8988T (cell line): ENCODE measurements at regions not wholly inside any gene's neighbourhood (a gene's known extent, or its start where the extent isn't known, plus 50 kb on each side); places are given as distances from the start of the nearest gene placed in this dataset.
"Not testable (repeated sequence)": the region's sequence is repeated elsewhere in the genome, so short reads cannot be mapped to it uniquely, and the experiment has no call there.

Experiments
- DNase-seq: peaks from one replicate; pipeline ENCODE4 v3.0.0; 2011

DNA sequence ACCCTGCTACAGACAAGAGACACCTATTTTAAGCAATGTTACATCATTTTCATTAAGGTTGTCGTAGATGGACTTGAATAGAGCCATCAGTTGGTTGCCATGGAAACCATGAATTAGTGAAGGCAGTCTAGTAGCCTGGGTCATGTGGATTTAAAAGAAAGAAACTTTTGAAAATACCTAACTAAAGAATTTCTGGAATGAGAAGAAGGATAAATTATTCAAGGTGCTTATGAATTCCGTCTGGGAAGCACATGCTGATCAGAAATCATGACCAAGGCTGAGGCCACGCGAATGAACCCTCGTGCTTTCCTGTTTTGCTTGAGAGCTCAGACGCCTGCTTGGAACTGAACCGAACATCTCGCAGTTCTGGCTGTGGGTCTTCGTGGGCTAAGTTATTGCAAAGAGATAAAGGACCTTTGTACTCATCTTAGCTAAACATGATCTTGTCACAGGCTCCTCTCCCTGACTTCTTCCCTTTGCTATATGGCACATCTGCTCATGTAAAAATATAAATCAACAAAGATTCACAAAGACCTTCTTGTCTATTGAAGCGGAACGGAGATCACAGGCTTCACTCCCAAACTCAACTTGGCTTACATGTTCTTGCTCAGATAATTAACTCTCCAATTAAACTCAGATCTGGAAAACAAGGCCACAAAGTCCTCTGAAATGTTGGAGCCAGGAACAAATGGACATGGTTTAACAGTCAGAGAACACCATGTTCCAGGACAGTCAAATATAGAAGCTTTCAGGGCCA is 140.2 kb downstream of the NUFIP1 start:
- DNase-seq, result no peak

DNA sequence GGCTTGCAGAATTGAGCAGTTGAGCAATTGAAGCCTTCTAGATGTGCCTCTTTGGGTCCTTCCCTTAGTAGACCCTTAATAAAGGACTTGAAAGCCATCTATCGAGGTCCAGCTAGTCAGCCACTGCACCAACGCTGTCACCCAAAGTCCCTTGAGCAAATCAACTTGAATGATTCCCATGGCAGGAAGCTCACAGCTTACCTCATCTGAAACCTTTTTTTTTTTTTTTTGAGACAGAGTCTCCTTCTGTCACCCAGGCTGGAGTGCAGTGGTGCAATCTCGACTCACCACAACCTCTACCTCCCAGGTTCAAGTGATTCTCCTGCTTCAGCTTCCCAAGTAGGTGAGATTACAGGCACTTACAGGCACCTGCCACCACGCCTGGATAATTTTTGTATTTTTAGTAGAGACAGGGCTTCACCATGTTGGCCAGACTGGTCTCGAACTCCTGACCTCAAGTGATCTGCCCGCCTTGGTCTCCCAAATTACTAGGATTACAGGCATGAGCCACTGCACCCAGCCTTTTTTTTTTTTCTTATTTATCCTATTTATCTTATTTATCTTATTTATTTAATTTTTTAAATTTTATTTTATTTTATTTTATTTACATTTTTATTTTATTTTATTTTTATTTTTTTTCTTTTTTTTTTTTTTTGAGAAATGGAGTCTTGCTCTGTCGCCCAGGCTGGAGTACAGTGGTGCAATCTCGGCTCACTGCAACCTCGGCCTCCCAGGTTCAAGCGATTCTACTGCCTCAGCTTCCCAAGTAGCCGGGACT is 143.8 kb downstream of the NUFIP1 start:
- not testable (repeated sequence) for DNase-seq

DNA sequence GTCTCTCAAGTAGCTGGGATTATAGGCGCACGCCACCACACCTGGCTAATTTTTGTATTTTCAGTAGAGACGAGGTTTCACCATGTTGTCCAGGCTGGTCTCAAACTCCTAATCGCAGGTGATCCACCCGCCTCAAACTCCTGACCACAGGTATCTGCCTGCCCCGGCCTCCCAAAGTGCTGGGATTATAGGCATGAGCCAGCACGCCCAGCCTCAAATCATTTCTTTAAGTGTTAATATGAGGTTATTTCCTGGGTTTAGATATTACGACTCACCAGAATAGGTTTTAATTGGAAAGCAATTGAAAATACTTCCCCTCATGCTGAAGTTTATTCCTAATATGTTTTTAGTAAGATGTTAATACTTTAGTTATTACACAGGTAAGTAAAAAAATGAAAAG is 144.5 kb downstream of the NUFIP1 start:
- DNase-seq, result no peak

DNA sequence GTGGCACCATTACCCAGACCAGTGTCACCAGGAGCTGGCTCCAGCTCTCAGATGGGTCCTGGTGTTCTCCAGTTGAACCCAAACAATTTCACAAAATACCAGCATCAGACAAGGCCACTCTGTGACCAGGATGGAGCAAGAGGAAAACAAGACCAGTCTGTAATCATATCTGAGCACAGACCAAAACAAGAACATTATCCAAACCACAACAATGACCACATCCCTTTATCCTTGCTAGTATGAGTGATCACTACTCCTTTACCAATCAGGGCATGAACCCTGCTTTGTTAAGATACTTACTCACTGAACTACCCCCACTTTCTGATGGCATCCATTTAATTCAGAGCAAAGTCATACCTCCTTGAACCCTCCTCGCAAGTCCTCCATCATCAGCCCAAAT is 145.9 kb downstream of the NUFIP1 start:
- DNase-seq, result no peak

DNA sequence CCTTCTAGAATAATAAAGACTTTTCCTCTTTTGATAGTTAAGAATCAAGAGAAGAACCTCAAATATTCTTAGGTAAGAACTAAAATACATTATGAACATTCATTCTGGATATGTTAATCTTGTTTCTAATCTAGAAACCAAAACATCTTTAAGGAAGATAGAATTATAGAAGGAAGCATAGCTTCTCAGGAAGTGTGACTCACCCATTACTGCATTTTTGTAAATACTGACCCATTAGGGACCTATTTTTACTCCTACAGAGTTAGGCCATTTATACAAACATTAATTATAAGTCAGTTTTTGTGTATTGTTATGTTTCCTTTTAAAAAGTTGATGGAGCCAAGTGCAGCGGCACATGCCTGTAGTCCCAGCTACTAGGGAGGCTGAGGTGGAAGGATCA is 147.1 kb downstream of the NUFIP1 start:
- no peak for DNase-seq

DNA sequence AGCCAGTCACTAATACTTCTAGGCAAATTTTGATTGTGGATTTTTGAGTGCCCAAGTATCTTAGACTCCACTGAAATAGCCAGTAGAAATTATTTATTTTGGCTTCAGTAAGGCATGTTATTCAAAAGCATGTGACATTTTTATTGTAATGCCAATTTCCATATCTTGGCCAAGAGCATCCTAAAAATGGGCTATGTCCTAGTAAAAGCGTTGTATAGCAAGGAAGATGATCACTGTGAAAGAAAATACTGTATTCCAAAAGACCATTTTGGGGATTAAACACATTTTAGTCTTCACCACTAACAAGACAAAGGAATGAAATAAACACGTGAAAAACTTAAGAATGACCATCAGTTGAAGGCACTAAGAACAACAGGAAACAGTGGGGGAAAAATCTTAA is 149.1 kb downstream of the NUFIP1 start:
- no peak for DNase-seq

DNA sequence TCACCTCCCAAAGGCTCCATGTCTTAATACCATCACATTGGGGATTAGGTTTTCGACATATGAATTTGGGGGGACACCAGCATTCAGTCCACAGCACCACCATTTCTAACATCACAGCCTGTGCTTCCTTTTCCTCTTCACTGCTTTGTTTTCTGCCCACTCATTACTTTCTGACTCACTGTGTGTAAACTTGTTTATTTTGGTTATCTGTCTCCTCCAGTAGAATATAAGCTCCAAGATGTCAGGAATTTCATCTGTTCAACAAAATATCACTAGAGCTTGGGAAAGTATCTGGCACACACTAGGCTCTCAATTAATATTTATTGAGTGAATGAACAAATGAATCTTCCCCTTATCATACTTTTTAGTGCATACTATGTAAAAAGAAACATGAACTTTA is 152.0 kb downstream of the NUFIP1 start:
- no peak for DNase-seq

DNA sequence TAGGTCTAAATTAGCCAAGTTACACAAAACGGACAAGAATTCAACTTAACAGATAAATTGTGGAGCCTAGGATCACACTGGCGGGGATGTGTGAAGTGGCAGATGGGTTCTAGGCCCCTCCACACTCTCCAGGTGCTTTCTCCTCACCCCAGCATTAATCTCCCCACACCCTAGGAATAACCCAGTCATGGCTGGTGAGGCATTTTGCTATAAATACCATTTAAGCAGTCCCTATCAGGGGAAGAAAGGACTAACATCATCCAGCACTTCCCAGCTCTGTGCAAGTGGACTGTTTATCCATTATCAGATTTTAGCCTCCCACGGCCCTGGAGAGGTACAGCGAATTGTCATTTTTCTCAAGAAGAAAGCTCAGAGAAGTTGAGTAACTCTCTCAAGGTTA is 154.9 kb downstream of the NUFIP1 start:
- no peak for DNase-seq

DNA sequence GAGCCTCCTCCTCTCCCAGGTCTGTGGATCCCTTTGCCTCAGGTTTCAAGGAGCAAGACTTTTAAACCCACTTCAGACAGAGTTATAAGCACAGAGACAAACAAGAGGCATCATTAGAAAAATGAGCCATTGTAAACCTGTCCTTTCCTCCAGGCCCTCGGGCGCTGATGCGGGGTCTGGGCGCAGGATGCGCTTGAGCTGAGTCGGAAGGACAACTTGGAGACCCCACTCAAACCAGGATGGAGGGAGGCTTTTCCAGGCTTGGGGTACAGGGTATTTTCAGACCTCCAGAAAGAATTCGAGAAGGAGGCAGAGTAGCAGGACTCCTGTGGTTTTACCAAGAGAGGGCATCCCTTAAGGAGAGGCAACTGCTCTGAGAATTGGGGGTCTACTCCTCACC is 155.6 kb downstream of the NUFIP1 start:
- DNase-seq, result no peak

DNA sequence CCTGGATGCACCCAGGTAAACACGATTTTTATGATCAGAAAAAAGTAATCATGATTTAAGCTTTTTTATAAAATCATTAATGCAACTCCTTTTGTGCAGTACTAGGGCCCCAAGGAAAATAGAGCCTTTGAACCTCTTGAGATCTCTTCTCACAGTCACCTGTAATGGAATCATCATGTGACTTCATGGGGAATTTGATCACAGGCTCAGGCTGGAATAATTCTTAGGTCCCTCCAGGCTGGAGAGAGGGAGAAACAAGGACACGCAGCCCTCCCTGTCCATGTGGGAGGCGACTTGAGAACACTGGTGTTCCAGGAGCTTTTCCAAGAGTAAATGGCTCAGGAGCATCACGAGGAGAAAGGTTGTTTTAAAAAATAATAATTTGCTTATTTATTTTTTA is 156.1 kb downstream of the NUFIP1 start:
- no peak for DNase-seq

DNA sequence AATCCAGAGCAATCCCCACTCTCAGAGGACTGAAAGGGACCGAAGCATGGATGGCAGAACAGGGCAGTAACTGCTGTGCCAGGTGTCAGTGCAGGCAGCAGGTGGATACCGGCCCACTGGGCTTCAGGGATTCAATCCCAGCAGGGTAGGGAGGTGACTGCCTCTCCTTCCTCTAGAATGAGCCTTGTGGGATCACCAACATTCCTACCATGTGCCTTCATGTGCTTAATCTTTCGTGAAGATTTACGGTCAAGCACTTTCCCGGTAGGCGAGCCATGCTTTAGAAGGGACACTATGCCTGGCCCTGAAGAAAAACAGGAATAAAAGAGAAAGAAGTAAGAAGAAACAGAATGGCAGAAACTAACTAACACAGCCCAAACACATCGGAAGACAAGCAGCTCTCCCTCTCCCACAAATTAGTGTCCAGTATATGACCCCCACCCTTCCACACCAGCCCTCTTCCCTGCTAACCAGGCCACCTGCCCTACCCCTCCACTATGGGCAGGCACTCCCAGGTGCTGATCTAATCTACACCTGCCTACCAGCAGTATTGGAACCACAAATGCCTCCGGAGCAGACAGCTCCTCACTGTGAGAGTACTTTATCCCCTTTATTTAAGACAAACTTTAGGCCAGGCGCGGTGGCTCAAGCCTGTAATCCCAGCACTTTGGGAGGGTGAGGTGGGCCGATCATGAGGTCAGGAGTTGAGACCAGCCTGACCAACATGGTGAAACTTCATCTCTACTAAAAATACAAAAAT is 162.5 kb downstream of the NUFIP1 start:
- no peak for DNase-seq

DNA sequence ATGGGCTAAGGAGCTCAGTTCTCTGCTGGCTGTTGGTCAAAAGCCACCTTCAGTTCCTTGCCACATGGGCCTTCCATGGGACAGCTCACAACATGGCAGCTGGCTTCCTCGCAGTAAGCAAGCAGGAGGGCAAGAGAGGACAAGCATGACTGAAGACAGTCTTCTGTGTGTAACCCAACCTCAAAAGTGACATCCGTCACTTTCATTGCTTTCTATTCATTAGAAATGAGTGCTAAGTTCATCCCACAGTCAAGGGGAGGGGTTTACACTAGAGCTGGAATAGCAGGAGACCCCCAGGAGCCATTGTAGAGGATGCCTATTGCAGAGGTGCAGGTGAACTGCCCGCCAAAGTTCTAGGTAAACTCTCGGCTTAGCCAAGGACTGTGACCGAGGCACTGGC is 163.3 kb downstream of the NUFIP1 start:
- no peak for DNase-seq

DNA sequence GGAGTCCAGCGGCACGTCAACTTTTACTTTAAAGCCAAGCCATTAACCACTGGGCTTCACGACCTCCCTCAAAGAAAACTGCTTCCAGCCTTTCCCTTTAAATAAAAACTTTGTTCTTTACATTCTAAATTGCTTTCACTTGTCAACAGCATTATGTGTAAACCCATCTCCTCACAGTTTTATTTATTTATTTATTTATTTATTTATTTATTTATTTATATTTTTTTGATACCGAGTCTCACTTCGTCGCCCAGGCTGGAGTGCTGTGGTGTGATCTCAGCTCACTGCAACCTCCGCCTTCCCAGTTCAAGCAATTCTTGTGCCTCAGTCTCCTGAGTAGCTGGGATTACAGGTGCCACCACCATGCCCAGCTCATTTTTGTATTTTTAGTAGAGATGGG is 165.7 kb downstream of the NUFIP1 start:
- DNase-seq, result not testable (repeated sequence)

DNA sequence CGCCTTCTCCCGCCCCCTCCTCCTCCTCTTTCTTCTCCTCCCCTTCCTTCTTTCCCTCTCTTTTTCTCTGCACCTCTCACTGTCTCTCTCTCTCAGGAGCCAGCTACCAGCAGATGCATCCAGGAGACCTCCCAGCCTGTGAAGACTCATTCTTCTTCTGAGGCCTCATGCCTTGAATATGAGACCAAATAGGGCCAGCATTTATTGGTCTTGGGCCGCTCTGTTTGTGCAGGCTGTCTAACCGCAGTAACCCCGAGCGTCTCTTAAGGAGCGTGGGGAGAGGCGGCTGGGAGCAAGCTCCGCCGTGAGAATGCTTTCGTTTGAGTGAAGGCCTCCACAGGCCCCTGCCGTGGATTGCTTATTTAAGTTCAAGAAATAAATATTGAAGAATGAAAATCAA is 167.0 kb downstream of the NUFIP1 start:
- DNase-seq, result no peak

DNA sequence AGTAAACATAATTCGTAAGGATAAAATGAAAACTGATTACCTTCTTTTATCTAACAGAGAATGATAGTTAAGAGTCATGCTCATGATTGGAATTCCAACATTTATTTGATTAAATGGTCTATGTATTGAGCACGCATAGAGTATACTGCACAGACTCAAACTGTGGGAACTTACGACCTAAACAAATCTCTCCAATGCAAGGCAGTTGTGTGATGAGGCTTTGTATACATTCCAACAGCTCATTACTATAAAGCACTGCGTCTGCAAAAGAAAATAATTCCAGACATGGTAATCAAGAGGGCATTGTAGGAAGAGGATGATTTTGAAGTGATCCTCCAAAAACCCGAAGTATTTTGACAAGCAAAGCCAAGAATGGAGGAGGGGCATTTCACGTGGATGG is 169.5 kb downstream of the NUFIP1 start:
- no peak for DNase-seq

DNA sequence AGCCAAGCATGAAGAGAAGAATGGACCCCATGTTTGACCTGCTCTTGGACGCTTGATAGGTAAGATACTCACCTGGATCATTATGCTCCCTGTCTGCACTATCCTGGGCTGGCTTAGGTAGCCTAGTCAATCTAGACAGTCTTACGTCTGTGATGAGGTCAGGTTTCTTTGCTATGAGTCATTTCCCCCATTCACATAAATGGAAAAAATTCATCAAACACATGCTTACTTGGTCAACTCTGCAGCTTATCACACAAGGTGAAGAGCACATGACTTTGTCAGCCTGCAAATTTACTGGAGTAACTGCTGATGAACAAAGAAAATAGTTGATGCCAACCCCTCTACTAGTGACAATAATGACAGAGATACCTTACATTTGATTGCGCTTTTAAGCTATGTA is 170.0 kb downstream of the NUFIP1 start:
- peak; percentile 29 for DNase-seq

DNA sequence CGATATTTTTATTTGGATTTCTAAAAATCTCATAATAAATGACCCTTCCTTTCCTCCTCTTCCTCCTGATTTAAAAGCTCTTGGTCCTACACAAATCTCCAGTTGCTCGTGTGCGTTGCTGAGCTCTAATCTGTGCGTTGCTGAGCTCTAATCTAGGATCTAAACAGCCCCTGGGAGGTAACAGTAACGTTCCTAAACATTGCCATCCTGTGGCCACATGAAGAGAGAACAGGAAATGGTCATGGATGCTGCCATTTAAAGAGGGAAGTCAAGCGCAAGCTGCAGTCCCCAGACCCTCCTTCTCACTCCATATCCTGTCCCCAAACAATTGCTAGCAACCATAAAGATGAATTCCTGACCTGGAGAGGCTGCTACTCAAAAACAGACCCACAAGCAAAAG is 170.8 kb downstream of the NUFIP1 start:
- DNase-seq, result peak; percentile 38

DNA sequence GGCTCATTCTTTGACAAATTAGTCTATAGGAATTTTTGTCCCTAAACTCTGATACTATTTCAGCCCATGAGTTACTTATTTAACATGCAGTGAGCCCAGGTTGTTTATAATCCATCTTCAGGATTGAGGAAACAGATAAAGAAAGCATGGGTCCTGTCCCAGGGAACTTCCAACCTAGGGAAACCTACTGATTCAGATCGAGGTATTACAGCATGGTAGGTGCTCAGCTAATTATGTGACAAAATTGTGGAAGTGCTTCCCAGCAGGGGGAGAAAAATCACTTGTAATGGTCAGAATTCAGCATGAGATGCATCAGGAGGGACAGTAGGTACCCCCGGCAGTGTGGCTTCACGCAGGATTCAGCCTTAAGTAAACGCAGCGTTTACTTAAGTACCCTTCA is 171.3 kb downstream of the NUFIP1 start:
- DNase-seq, result no peak

DNA sequence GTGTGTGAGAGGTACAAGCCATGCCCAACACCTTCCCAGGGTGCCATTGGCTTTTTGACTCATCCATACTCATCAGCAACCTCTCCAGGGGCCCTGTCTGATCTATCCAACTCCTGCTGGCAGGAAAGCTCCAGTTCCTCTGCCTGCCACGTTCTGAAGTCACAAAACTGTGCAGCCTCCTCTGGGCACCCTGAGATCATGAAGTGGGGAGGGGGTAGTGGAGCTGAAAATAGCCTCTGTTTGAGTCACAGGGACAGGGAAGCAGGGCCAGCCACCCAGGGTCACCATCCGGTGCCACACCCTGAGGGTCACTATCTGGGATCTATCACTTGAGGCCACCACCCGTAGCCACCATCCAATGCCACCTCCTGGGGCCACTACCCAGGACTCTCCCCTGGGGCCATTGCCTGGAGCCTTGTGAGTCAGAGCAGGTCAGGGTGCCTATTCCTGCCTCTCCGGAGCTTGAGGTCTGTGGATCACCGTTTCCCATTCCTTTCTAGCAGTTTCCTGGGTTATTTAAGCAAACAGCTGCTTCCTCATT is 172.1 kb downstream of the NUFIP1 start:
- no peak for DNase-seq

DNA sequence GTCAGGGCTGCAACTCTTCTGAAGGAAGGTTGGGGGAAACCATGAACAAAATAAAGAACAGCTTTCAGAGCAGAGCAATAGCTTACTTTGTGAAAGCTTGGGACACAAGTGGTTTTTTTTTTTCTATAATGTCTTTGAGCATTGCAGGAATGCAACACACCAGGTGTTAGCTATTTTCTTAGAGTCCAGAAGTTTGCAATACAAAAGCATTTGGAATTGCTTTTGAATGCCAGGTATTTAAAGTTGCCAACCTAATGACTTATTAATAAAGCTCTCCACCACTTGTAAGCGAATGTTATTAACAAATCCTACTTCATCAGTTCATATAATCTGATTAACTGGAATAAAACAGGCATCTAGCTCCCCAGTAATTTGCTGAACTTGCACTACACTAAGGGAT is 172.6 kb downstream of the NUFIP1 start:
- DNase-seq, result no peak

DNA sequence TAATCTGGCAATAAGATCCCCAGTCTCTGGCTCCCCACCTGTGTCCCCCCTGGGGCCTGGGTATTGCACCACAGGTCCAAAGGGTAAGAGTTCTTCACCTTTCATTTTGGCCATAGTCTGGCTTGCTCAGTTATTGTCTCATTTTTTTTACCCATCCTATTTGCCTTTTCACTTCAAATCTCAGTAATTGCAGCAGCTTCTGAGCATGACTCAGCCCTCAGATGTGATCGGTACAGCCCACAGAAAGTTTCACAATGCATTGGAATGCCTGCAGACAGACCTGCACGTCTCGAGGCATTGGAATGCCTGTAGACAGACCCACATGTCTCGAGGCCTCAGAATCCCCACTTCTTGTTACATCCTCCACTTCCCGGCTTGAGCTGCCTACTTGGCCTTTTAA is 173.6 kb downstream of the NUFIP1 start:
- peak; percentile 32 for DNase-seq

DNA sequence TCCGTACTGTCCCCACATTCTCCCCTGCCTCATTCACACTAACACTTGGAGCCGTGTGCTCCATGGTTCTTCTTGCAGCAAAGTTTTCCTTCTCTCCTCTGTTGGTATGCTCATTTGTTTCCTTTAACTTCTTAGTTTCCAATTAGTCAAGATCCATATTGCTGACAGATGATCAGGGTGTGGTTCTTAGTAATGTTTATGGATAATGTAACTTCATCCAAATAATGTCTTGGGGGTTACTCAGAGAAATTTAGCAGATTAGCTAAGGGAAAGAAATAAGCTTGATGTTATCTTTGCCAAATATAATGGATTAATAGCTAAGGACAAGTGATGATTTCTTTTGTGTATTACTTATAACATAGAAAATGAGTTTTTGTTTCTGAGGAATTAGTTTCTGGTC is 174.4 kb downstream of the NUFIP1 start:
- DNase-seq, result no peak

DNA sequence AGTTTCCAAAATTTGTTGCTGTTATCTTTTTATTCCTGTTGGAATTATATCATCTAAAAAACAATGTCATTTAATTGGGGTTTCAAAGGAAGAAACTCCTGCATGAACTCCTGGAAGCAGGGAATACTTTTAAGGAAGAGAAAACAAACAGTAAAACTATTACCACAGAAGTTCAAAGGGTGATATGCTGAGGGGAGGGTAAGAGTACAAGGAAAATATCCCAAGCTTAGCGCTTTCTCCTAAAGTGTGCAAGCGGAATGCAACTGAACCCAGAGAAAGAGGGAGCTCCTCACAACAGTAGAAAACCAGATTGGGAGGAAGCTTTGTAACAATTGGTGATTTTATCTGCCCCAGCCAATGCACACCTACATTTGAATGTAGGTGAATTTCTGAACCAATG is 175.1 kb downstream of the NUFIP1 start:
- no peak for DNase-seq

DNA sequence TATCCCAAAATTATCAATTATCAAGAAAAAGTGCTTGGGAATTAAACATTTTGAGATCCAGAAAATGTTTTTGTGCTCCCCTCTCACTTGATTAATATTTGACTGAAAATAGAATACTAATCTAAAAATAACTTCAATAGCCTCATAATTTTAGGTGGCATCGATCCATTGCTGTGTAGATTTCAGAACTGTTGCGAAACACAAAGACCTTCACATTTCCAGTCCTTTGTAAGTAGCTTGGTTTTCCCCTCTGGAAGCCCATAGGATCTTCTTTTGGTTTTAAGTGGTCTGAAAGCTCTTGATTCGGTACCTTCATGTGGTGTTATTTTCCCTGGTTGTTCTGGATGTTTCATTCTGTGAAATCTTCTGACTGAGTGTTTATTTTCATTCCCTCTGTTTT is 176.5 kb downstream of the NUFIP1 start:
- no peak for DNase-seq
